Activated T-cell treated with anti-CD3 and anti-CD28 coated beads, Interleukin-2, amount 50 U/mL, for 48 hours (primary cell): ENCODE measurements at regions not wholly inside any gene's neighbourhood (a gene's known extent, or its start where the extent isn't known, plus 50 kb on each side); places are given as distances from the start of the nearest gene placed in this dataset.

Experiments used
- DNase-seq, 2 experiments: peaks; one replicate each; pipeline ENCODE4 v3.0.0-alpha.2; 2020

DNA sequence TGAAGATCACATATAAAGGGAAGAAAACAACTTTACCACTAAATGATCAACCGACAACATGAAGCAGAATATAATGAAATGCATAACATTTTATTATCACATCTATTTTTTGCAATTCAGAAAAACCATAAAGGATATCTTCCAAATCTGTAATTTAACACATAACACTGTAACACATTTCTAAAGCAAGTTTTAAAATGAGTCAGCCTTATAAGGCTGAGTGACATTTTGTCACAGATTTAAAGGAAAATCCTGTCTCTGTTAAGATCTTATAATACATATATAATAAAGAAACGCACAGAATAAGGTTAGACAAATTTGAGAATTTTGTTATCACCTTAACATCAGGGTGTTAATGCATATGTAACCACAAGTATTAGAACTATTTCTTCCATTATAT lies 198.4 kb upstream of the RASA1 start:
- DNase-seq, result no peak

DNA sequence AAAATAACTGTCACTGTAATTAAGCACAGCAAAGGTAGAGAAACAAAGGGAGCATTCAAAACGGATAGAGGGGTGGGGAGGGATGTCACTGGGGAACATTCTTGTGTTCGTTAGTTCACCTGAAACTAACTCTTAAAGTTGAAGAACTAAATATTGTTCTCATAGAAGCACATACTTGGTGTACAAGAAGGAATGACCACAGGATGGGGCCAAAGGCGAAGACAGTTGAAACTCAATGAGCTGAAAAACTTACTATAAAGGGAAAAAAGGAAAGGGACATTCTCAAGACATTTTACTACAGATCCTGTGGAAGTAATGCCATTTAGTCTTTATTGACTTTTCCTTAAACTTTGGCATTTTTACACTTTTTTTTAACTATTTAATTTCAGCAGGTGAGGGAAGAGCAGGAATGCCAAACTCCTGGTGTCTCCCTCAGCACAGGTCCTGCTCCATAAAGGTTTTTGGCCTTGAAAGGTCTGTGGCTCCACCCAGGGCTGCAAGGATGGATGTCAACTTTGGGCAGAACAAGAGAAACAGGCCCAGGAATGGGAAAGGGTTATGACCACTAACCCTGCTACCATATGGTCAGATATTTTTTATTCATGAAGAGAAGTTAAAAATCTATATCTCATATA lies 197.6 kb upstream of the RASA1 start:
- DNase-seq, result no peak

DNA sequence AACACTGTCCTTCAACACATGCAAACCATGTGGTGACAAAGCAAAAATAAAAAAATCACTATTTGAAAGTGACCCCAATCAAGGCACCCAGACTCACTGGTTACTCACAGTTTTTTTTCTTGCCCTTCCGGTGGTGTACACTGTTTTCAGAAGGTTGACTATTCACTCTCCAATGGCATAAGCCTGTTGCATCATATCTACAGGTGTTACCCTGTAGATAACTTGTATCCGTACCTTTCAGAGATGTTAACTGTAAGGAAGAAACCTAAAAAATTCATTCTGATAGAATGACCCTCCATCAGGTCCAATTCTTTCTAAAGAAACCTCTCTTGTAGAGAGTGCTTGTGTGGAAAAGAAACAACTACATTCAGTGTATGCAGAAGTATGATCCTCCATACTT lies 193.6 kb upstream of the RASA1 start:
- no peak for DNase-seq

DNA sequence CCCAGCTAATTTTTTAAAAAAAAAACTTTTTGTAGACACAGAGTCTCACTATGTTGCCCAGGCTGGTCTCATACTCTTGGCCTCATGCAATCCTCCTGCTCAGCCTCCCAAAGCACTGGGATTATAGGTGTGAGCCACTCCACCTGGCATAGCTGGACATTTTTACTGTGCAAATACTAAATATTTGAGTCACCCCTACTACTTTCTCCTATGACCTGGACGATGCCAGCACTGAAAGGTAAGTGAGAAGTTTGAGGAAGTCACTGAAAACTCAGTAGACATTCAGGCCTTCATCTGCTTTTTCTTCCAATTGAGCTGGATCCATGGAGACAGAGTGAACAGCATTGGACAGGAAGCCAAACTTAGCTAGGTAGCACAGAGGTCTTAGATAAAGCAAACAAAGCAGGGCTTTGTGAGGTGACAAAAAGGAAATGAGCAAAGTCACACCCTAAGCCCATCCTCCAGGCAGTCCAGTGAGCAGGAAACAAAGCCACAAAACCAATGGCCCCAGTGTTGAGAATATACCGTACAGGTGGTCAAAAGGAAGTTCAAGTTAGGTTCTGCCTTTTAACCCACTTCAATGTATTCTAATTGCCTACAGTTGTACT lies 192.6 kb upstream of the RASA1 start:
- peak in 1 of 2 experiments; percentile 21 for DNase-seq

DNA sequence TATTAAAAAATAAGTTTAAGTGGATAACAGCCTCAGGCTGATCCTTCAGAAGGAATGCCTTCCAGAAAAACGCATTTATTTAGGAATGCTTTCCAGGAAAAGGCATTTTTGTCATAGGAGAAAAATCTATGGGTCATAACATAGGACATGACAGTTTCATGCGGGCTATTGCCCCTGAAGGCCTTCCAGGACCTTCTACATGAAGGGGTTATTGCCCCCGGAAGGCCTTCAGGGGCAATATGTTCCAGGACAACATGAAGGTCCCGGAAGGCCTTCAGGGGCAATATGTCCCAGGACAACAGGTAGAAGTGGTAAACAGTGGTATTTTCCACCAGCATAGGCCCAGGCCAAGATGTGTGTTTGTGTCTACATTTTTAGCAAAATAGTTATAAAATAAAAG lies 191.3 kb upstream of the RASA1 start:
- DNase-seq, result no peak

DNA sequence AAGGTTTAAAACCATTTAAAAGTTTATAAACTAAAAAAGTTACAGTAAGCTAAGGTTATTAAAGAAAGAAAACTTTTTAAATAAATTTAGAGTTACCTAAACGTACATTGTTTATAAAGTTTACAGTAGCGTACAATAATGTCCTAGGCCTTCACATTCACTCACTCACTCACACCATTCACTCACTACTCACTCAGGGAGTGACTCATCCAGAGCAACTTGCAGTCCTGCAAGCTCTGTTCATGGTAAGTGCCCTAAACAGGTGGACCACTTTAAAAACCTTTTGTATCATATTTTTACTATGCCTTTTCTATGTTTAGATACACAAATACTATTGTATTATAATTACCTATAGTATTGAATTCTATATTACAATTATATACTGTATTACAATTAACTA lies 190.8 kb upstream of the RASA1 start:
- no peak for DNase-seq

DNA sequence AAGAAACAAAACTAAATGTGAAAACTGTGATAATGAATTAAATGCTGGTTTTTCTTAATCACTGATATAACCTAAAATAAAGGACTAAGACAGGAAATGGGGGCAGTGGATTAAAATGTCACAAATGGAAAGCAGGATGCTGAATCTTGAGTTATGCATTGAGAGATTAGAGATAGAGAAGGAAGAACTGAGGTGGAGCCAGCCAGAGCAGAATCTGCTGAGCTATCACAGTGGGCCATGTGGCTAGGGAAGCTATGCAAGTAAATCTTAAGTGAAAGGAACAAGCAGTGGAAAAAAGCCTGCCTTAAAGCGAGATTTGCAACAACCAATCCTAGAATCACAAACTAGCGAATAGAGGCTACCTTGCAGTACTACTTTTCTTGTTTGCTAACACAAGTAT lies 188.5 kb upstream of the RASA1 start:
- DNase-seq, result no peak

DNA sequence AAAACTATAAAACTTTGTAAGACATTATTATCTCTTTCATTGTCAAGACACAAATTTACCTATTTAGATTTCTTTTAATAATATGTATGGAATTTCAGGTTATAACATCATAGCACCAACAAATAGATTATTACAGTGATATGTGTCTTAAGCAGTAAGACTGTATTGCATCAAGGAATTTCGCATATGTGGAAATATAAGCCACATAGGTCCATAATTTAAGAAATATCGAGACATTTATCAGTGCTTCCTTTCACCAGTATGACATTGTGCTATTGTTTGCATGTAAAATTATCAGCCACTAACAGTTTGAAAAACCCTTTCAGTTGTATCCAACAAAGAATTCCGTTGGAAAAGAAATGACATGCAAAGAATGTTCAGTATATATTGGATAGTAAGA lies 186.7 kb upstream of the RASA1 start:
- DNase-seq, result no peak

DNA sequence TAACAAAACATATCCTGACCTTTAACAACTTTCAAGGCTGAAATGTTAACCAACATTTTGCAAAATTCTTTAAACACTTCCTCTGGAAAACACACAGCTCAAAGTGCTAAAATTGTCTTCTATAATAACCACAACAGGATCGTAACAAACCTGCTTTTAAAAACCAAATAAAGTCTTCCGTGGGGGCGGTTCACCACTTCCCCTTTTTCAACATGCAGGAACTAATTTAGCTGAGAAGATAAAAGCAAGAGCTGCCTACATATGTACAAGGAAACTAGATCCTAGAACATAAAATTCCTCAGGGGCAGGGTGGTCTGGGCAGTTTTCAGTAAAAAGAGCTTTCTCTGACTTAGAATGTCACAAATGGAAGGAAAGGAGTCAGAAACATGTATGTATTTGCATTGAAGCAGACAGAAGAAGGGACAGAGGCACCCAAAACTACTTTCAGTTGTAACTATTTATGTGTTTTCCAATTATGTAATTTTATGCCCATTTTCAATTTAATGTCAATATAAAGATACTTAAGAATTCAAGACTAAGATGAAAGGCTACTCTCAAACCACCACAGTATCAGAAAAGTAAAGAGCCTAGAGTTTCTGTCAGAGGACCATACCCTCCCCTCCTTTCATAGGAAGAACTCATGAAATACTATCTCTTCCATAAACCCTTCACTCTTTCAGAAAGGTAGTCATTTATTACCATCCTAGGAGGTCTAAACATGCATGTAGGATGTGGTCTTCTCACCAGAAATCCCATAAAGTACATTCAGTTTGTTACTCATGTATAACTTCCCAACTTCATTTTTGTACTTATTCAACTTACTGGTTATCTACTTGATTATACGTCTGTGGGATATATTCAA lies 185.9 kb upstream of the RASA1 start:
- DNase-seq, result peak in 1 of 2 experiments; percentile 27

DNA sequence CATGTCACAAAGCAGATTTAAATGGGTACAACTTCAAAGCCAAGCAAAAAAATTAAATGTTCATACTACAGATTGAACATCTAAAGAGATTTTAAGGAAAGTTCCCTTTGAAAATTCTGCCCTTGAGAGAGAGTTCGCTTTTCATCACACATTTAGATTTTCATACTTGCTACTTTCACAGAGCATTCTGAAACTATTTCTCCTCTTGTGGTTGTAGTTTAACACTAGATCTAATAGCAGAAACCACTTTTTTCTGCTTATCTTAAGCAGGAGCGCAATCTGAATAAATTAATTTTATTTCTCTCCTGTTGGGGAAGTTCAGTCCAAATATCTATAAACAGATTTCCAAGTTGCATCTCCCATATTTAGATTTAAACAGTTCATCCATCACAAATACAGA lies 173.3 kb upstream of the RASA1 start:
- DNase-seq, result no peak

DNA sequence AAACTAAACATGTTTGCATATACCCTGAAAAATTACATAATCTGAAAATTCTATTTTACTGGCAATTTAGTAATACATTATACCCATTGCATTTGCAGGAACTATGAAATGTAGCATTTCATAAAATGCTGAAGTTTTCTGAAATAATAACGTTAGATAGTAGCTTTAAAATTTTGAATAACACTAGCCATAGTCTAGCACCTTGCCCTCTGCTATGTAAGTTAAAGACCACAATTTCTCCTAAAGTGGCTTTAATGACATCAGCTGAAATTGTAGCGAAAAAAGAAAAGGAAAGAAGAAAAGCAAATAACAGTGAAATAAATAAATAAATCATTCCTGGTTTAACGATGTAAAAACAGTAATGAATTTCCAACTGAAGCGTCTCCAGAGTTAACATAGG lies 172.8 kb upstream of the RASA1 start:
- no peak for DNase-seq

DNA sequence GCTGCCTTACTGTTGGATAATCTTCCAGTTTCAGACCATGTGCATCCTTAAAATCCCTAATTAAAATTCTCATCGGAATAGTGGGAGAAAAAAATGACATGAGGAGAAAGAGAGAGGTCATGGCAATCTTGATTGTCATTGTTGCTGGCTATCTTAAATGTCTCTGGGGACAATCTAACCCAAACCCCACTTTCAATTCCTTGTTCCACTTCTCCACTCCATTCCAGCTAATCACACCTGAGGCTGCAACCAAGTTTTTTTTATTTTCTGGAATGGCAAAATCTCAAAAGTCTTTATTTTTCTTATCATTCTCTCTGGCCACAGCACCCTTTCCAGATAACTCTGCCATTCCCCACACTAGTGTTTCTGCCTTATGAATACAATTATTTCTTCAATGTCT lies 171.9 kb upstream of the RASA1 start:
- DNase-seq, result no peak

DNA sequence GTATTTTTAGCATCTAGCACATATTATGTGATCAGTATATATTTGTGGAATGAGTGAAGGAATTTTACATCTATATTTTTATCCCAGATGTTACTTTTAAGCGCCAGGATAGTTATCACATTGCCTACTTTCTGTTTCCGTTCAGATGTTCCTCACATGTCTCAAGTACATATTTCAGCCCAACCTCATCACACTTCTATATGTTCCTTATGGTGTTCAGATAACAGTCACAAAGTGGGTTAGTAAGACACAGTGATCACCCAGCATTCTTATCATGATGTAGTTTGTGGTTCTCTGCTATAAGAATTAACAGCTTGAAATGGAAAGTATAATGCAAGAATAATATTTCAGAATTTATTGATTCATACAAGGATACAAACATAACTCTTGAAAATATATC lies 170.0 kb upstream of the RASA1 start:
- DNase-seq, result no peak

DNA sequence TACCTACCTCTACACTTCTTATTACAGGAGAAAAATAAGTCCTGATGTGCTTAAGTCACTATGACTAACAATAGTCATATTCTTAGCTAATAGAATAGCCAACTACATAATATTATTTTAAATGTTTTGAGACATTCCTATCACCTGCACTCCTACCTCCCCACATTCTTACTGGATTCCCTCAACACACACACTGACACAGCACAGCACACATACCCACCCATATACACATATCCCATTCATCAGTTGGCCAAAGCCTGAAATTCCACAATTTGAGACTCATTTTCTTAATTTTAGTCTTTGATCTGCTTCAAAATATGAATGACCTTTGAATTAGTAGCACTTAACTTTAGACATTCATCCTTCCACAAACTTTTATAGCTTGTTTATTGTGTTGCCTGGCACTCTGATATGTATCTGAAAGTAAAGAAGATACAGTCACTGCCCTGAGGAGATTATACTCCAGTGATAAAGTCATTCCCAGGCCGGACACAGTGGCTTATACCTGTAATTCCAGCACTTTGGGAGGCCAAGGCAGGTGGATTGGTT lies 168.3 kb upstream of the RASA1 start:
- DNase-seq, result no peak

DNA sequence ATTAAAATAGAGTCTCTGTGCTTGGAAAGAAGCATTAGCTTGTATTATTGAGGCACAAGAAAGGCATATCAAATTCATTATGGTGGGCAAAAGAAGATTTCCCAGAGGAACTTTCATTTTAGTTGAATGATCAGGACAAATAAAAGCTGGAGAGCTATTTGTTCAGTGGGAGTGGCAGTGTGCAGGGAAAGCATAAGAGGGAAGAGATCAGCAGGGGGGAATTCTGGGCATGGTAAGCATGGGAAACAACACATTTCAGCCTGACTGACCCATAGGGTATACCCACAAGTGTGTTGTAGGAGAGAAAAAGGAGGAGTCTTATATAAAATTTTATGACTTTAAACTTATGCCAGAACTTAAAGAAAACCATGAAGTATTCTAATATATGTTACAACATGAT lies 167.7 kb upstream of the RASA1 start:
- no peak for DNase-seq

DNA sequence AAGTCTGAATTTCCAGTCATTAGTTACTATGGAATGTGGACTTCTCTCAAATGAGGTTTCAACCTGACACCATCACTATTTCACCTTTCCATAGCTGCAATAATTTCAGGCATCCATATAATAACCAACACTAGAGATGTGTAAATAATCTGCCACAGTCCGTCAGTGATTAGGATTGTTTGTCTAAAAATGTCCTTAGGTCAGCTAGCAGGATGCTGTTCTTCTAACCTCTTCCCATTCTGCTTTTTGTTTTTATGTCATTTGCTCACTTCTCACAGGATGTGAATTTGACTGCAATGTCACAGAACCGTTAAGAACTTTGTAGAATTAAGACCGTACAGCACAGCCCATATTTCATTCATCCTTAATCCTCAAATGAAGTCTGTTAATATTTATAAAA lies 166.4 kb upstream of the RASA1 start:
- DNase-seq, result no peak

DNA sequence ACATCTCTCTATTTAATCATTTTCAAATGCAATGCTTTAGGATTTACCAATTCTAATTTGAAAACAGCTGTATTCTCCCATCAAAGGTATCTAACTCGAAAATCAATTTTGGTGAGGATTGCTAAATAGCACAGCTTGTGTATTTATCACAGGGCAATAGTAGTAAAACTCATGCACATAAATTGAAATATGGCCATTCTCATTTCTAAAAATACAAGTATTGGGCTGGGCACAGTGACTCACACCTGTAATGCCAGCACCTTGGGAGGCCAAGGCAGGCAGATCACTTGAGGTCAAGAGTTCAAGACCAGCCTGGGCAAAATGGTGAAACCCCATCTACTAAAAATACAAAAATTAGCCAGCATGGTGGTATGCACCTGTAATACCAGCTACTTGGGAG lies 164.8 kb upstream of the RASA1 start:
- DNase-seq, result no peak

DNA sequence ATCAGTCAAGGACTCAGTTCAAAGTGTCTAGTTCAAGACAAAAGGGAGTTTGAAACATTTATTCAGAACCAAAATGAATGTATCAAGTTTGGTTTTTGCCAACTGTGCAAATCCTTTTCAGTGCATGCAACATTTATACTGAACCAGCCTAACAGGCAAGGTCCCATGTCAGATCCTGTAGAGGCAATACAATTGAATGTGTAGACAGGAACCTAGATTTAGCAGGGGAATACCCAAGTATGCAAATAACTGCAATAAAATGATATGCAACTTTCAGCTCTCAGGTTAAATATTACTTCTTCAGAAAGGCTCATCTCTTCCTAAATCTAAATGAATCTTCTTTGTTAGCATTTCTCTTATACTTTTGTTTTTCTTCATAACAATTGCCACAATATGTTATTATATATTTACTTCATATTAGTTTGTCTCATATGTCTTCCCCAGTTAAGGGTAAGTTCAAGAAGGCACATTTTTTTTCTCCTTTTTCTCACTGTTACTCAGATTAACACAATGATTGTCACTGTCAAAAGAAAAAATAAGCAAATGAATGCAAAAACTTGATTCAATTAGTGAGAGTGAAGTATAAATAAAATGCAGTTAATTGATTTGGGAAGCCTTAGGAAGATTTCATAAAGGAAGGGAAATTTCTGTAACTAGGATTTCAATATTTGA lies 163.9 kb upstream of the RASA1 start:
- DNase-seq, result no peak

DNA sequence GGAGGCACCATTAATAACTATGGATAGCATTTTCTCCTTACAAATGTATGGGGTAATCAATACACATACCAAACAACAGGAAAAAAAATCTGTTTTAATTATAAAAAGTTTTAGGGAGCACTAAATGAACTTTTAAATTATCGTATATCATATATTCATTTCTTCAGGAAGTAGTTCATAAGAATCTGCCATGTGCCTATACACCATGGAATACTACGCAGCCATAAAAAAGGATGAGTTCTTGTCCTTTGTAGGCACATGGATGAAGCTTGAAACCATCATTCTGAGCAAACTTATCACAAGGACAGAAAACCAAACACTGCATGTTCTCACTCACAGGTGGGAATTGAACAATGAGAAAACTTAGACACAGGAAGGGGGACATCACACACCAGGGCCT lies 162.1 kb upstream of the RASA1 start:
- no peak for DNase-seq

DNA sequence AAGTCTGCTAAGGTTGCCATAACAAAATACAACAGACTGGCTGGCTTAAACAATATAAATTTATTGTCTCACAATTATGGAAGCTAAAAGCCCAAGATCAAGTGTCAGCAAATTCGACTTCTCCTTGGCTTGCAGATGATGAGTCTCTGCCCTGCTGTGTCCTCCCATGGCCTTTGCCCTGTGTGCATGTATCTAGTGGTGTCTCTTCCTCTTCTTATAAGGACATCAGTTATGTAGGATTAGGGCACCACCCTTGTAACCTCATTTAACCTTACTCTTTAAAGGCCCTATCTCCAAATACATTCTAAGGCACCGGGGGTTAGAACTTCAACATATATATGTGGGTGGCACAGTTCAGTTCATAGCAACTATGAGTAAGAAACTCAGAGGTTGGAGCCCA lies 157.9 kb upstream of the RASA1 start:
- no peak for DNase-seq

DNA sequence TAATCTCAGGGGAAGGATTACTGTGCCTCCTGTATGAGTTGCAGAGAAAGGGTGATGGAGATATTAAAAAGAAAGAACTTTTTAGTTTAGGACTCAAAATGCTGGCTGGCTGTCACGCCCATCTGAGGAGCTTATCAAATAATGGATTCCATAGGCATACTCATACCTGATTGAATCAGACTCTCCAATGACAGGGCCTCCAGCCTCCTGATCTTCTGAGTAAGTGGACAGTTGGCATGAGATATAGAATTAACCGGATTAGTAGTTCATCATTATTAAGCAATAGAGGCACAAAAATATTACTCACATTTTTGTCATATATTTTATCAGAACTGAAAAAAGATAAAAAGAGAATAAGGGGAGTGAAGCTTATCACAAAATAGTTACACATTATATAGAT lies 157.0 kb upstream of the RASA1 start:
- no peak for DNase-seq

DNA sequence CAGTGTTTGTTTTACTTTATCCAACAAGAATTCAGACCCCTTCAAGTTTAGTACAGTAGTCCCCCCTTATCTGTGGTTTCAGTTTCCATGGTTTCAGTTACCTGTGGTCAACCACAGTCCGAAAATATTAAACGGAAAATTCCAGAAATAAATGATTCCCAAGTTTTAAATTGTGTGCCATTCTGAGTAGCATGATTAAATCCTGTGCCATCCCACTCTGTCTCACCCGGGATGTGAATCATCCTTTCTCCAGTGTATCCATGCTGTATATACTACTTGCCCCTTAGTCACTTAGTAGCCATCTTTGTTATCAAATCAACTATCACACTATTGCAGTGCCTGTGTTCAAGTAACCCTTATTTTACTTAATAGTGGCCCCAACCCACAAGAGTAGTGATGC lies 153.8 kb upstream of the RASA1 start:
- no peak for DNase-seq

DNA sequence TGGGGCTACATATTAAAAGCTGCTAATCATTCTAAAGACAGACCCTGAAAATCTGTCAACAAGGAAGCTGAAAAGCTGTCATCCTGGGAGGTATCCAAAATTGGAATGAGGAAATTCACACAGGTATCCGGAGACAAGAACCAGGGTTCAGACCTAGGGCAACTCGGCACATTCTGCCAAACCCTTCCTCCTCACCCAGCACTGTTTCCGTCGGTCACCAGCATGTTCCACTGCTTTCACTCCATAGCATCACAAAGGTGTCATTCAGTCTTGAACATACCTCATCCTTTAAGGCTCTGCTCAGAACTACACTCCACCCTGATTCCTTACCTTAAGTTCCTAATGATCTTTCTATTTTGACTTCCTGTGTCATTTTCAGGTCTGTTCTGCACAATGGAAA lies 153.1 kb upstream of the RASA1 start:
- no peak for DNase-seq
